ENCODE measurements at regions not wholly inside any gene's neighbourhood (a gene's known extent, or its start where the extent isn't known, plus 50 kb on each side); places are given as distances from the start of the nearest gene placed in this dataset.
A peak's percentile ranks its signal among the peaks of the same experiment; 100 is the strongest.

DNA sequence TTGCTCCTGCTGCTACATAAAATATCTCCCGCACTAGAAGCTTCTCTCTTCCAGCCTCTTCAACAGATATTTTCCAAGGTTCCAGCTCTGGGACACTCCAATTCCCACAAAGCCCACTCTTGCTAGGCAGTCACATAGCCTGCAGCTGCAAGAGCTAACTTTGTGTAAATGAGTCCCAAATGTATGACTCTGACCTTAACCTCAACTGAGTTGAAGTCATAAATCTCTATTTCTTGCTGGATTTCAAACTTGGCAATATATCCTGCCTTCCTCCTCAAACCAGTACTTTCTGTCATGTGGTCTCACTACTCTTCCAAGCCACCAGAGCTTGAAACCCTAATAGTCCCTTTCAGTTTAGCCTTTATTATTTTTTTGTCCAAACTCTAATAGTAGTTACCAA, 315.4 kb upstream of the GRIA3 start:
- DNase-seq: no peak
- H3K9me3 ChIP-seq: no peaks in the 10 kb centered on the region
- POLR2A ChIA-PET: no interaction called here
- Mint-ChIP-seq H3K27me3 (ENCODE audit: insufficient read depth, unreplicated experiment) (no peaks in the 10 kb centered on the region), H3K4me1 (ENCODE audit: low read depth, unreplicated experiment) (peaks cover 5% of the 10 kb centered on the region), H3K4me3 (ENCODE audit: unreplicated experiment) (no peak overlapping the region), H3K27ac (ENCODE audit: unreplicated experiment) (peak overlapping the region; percentile 26), H3K9me3 (ENCODE audit: unreplicated experiment) (peaks cover 9% of the 10 kb centered on the region), H3K36me3 (ENCODE audit: insufficient read depth, unreplicated experiment) (no peaks in the 10 kb centered on the region)
- H3K4me1 ChIP-seq: no peaks in the 10 kb centered on the region
- TF ChIP-seq CTCF (IDR thresholded peaks at IDR 0.05; ENCODE audit: insufficient read depth in 1 of 2, low read depth in 1 of 2, low read length in 1 of 2, severe bottlenecking in 1 of 2, unreplicated experiment in 1 of 2): no peak
- intact Hi-C loops (cut with micrococcal nuclease; ENCODE audit: unreplicated experiment): no loop called here
- CTCF ChIA-PET: no interaction called here
- H3K4me3 ChIP-seq (ENCODE audit: low read depth, low read length): no peak overlapping the region
- H3K36me3 ChIP-seq (ENCODE audit: control insufficient read depth, insufficient read depth, low read length): no peaks in the 10 kb centered on the region
- no TSS peak for BruUV-seq (replicated peaks)
- H3K27me3 ChIP-seq (replicated peaks; ENCODE audit: control insufficient read depth, insufficient read depth, low read length): no peaks in the 10 kb centered on the region

DNA sequence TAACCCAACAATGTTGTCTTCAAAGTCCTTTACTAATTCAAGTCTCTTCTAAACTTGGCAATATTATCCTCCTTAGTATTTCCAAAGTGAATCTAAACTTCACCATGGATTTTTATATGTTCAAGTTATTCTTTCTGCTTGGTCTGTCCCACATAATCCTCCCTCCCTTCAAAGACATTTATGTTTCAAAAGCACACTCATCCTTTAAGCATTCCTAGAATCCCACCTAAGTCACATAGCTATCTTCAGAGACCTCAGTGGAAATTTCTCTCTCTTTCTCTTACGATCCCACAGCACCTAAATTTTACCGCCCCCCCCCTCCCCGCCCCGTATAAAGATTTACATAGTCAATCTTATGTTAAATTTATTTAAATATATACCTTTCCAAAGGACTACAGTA, 314.9 kb upstream of the GRIA3 start:
- POLR2A ChIA-PET: no interaction called here
- no TSS peak for BruUV-seq (replicated peaks)
- H3K27me3 ChIP-seq (replicated peaks; ENCODE audit: control insufficient read depth, insufficient read depth, low read length): no peaks in the 10 kb centered on the region
- no peak for TF ChIP-seq CTCF (IDR thresholded peaks at IDR 0.05; ENCODE audit: insufficient read depth in 1 of 2, low read depth in 1 of 2, low read length in 1 of 2, severe bottlenecking in 1 of 2, unreplicated experiment in 1 of 2)
- Mint-ChIP-seq H3K36me3 (ENCODE audit: insufficient read depth, unreplicated experiment) (no peaks in the 10 kb centered on the region), H3K4me3 (ENCODE audit: unreplicated experiment) (no peak overlapping the region), H3K4me1 (ENCODE audit: low read depth, unreplicated experiment) (peaks cover 5% of the 10 kb centered on the region), H3K27ac (ENCODE audit: unreplicated experiment) (peak overlapping the region; percentile 26), H3K27me3 (ENCODE audit: insufficient read depth, unreplicated experiment) (no peaks in the 10 kb centered on the region), H3K9me3 (ENCODE audit: unreplicated experiment) (peaks cover 9% of the 10 kb centered on the region)
- H3K4me3 ChIP-seq (ENCODE audit: low read depth, low read length): no peak overlapping the region
- no peak for DNase-seq
- H3K36me3 ChIP-seq (ENCODE audit: control insufficient read depth, insufficient read depth, low read length): no peaks in the 10 kb centered on the region
- CTCF ChIA-PET: no interaction called here
- no peaks in the 10 kb centered on the region for H3K4me1 ChIP-seq
- H3K9me3 ChIP-seq: no peaks in the 10 kb centered on the region
- intact Hi-C loops (cut with micrococcal nuclease; ENCODE audit: unreplicated experiment): no loop called here

GRCh38 chrX:122878269-122878668, 305.8 kb upstream of the GRIA3 start:
- no peaks in the 10 kb centered on the region for H3K4me1 ChIP-seq
- H3K4me3 ChIP-seq (ENCODE audit: low read depth, low read length): no peak overlapping the region
- intact Hi-C loops (cut with micrococcal nuclease; ENCODE audit: unreplicated experiment): no loop called here
- Mint-ChIP-seq H3K4me1 (ENCODE audit: low read depth, unreplicated experiment) (no peaks in the 10 kb centered on the region), H3K27me3 (ENCODE audit: insufficient read depth, unreplicated experiment) (no peaks in the 10 kb centered on the region), H3K9me3 (ENCODE audit: unreplicated experiment) (no peaks in the 10 kb centered on the region), H3K36me3 (ENCODE audit: insufficient read depth, unreplicated experiment) (no peaks in the 10 kb centered on the region), H3K27ac (ENCODE audit: unreplicated experiment) (no peak overlapping the region), H3K4me3 (ENCODE audit: unreplicated experiment) (no peak overlapping the region)
- H3K9me3 ChIP-seq: no peaks in the 10 kb centered on the region
- BruUV-seq (replicated peaks): no TSS peak
- POLR2A ChIA-PET: no interaction called here
- no peaks in the 10 kb centered on the region for H3K36me3 ChIP-seq (ENCODE audit: control insufficient read depth, insufficient read depth, low read length)
- TF ChIP-seq CTCF (IDR thresholded peaks at IDR 0.05; ENCODE audit: insufficient read depth in 1 of 2, low read depth in 1 of 2, low read length in 1 of 2, severe bottlenecking in 1 of 2, unreplicated experiment in 1 of 2): no peak
- DNase-seq: no peak
- no peaks in the 10 kb centered on the region for H3K27me3 ChIP-seq (replicated peaks; ENCODE audit: control insufficient read depth, insufficient read depth, low read length)
- CTCF ChIA-PET: no interaction called here

Measured in Caco-2 (cell line).